Pancreas (tissue), 10 donors: ENCODE measurements at regions not wholly inside any gene's neighbourhood (a gene's known extent, or its start where the extent isn't known, plus 50 kb on each side); places are given as distances from the start of the nearest gene placed in this dataset.

ENCODE experiments used
- ATAC-seq, 4 donors: fragments of 200-7000 bp; cut with Tn5 transposase; one replicate each; pipeline versions ENCODE4 v1.8.0 to v1.9.1; 2020; ENCODE audit warnings: mild to moderate bottlenecking in 4 of 4, moderate library complexity in 4 of 4
- DNase-seq, 6 donors: peaks; one replicate each; pipeline ENCODE4 v3.0.0-alpha.2; 2020
- FAIRE-seq: peaks from 2 replicates; lab custom pipeline; 2012; peaks lifted over from hg19 to GRCh38; lab: Jason Lieb, UNC
- H3K27ac ChIP-seq, 4 donors: fragments of 200-600 bp; sonication (generic); 1 replicate in 3 of 4; 2 replicates in 1 of 4; pipeline versions ENCODE4 v1.5.0 to v1.8.0; 2020
- H3K27me3 ChIP-seq, 4 donors: fragments of 200-600 bp; one replicate each; pipeline ENCODE4 v1.8.0; 2021
- H3K36me3 ChIP-seq, 3 donors: fragments of 200-600 bp; sonication (generic) in 1 of 3; one replicate each; pipeline versions ENCODE4 v1.5.0 to v1.8.0; 2020 to 2021
- H3K4me1 ChIP-seq, 3 donors: fragments of 200-600 bp; one replicate each; pipeline ENCODE4 v1.8.0; 2021
- H3K4me3 ChIP-seq, 4 donors: fragments of 200-600 bp; sonication (generic) in 2 of 4; one replicate each; pipeline versions ENCODE4 v1.5.0 to v1.8.0; 2020 to 2021
- H3K9me3 ChIP-seq, 4 donors: fragments of 200-600 bp; one replicate each; pipeline ENCODE4 v1.8.0; 2021
- CTCF ChIP-seq, 4 donors: fragments of 200-600 bp; sonication (generic) in 3 of 4; IDR thresholded peaks; one replicate each; pipeline versions ENCODE4 v1.5.0 to v1.8.0; 2021; ENCODE audit warnings: antibody characterized with exemption in 4 of 4
- WGBS, 2 donors: extraction: QIAGEN DNeasy Blood & Tissue Kit; methylation state at CpG; one replicate each; pipeline ENCODE4 v1.1.7; 2013; 5-methylcytosine and 5-hydroxymethylcytosine counted together
- intact Hi-C, 3 donors: fragments of 100-400 bp; cut with DNase I; formaldehyde crosslinking; loops; one replicate each; pipeline versions ENCODE4 v1.11.1 to v1.14.2; 2022
- donor health status: healthy with polysubstance abuse.
- donor health status: DM: no; HTN: no; CAD: no; lungs with moderate emphysema.
- donor health status: DM: no; HTN: no; CAD: no.
- donor health status: control.
- donor health status: control.
- donor health status: Bipolar disorder and iron deficiency.
- donor health status: DM: yes; HTN: yes; CAD: no.
- donor health status: DM: no; HTN: no; CAD: no.
- donor health status: DM: no; HTN: no; CAD: no.
- donor health status: DM: yes; HTN: yes; CAD: no.

- H3K4me3 ChIP-seq: no peak overlapping the region
- WGBS, 2 donors: 79 to 88% methylated on average over 5 of the region's 5 CpGs
- intact Hi-C loops: no loop called here
- no peaks in the 10 kb centered on the region for H3K36me3 ChIP-seq
- no peak for TF ChIP-seq CTCF (IDR thresholded peaks at IDR 0.05)
- no peaks in the 10 kb centered on the region for H3K4me1 ChIP-seq
- no peaks in the 10 kb centered on the region for H3K9me3 ChIP-seq
- DNase-seq: no peak
- no peak for FAIRE-seq
- H3K27ac ChIP-seq: no peak overlapping the region
- ATAC-seq: no peak
- H3K27me3 ChIP-seq: no peaks in the 10 kb centered on the region
Measured at GRCh38 chr5:99068944-99069650, 140.3 kb upstream of the CHD1 start.

GRCh38 chr5:99063737-99064136 is 134.9 kb upstream of the CHD1 start:
- intact Hi-C loops: no loop called here
- WGBS, 2 donors: 87 to 89% methylated on average over 5 of the region's 5 CpGs

GRCh38 chr5:99061711-99062110 is 132.9 kb upstream of the CHD1 start:
- TF ChIP-seq CTCF (IDR thresholded peaks at IDR 0.05): no peak
- intact Hi-C loops: no loop called here
- ATAC-seq (no peak), DNase-seq (no peak), FAIRE-seq (no peak)
- Histone ChIP-seq H3K27me3 (peaks cover 0 to 9% (median 2%) of the 10 kb centered on the region in 4 donors), H3K9me3 (no peaks in the 10 kb centered on the region), H3K4me3 (no peak overlapping the region), H3K27ac (no peak overlapping the region), H3K4me1 (no peaks in the 10 kb centered on the region), H3K36me3 (no peaks in the 10 kb centered on the region)
- WGBS, 2 donors: 22 to 41% methylated on average over 2 of the region's 2 CpGs

More at GRCh38 chr5:99063737-99064136, 134.9 kb upstream of the CHD1 start:
- Histone ChIP-seq H3K4me3 (no peak overlapping the region), H3K9me3 (no peaks in the 10 kb centered on the region), H3K27me3 (peaks cover 0 to 9% (median 2%) of the 10 kb centered on the region in 4 donors), H3K4me1 (no peaks in the 10 kb centered on the region), H3K36me3 (no peaks in the 10 kb centered on the region), H3K27ac (no peak overlapping the region)
- DNase-seq (no peak), ATAC-seq (no peak), FAIRE-seq (no peak)
- no peak for TF ChIP-seq CTCF (IDR thresholded peaks at IDR 0.05)

GRCh38 chr5:99061299-99061698 is 132.5 kb upstream of the CHD1 start:
- DNase-seq (no peak), FAIRE-seq (no peak), ATAC-seq (no peak)
- no peaks in the 10 kb centered on the region for H3K9me3 ChIP-seq
- H3K36me3 ChIP-seq: no peaks in the 10 kb centered on the region
- WGBS, 2 donors: 25 to 30% methylated on average over 2 of the region's 2 CpGs
- H3K4me3 ChIP-seq: no peak overlapping the region
- no peaks in the 10 kb centered on the region for H3K4me1 ChIP-seq
- H3K27me3 ChIP-seq: peaks cover 0 to 9% (median 2%) of the 10 kb centered on the region in 4 donors
- TF ChIP-seq CTCF (IDR thresholded peaks at IDR 0.05): no peak
- no peak overlapping the region for H3K27ac ChIP-seq
- intact Hi-C loops: no loop called here
